ENCODE measurements at regions not wholly inside any gene's neighbourhood (a gene's known extent, or its start where the extent isn't known, plus 50 kb on each side); places are given as distances from the start of the nearest gene placed in this dataset.
"Not testable (repeated sequence)": the region's sequence is repeated elsewhere in the genome, so short reads cannot be mapped to it uniquely, and the experiment has no call there.

- TF ChIP-seq ZFX (IDR thresholded peaks at IDR 0.05; ENCODE audit: borderline replicate concordance): no peak
- no peak overlapping the region for H3K27ac ChIP-seq
Observed at GRCh38 chr3:87549208-87549607, 272.8 kb upstream of the POU1F1 start.

GRCh38 chr3:87548271-87548670 lies 271.9 kb upstream of the POU1F1 start:
- no peak for TF ChIP-seq ZFX (IDR thresholded peaks at IDR 0.05; ENCODE audit: borderline replicate concordance)
- TF ChIP-seq CTCF (IDR thresholded peaks at IDR 0.05): no peak
- H3K27ac ChIP-seq: no peak overlapping the region

- no peak overlapping the region for H3K27ac ChIP-seq
- TF ChIP-seq CTCF (IDR thresholded peaks at IDR 0.05) (no peak), ZFX (IDR thresholded peaks at IDR 0.05; ENCODE audit: borderline replicate concordance) (no peak)
Observed at GRCh38 chr3:87546216-87546615, 269.8 kb upstream of the POU1F1 start.

DNA sequence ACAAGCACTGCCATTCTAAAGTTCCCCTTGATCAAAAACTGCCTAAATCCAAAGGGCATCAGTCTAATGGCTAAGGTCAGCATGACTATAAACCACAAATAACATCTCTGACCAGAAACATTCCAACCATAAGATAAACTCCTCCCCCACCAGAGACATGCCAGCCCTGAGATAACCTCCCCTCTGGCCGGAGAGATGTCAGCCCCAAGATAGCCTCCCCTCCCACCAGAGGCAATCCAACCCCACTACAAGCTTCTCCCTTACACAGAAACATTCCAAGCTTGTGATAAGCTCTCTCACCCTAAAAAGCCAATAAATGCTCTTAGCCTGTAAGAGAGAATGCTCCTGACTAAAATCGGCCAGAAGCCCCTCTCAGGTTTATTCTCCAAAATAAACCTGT lies 267.0 kb upstream of the POU1F1 start:
- not testable (repeated sequence) for H3K27ac ChIP-seq

- TF ChIP-seq CTCF (IDR thresholded peaks at IDR 0.05) (no peak), ZFX (IDR thresholded peaks at IDR 0.05; ENCODE audit: borderline replicate concordance) (no peak)
- no peak overlapping the region for H3K27ac ChIP-seq
Observed at GRCh38 chr3:87541723-87542122, 265.3 kb upstream of the POU1F1 start.

DNA sequence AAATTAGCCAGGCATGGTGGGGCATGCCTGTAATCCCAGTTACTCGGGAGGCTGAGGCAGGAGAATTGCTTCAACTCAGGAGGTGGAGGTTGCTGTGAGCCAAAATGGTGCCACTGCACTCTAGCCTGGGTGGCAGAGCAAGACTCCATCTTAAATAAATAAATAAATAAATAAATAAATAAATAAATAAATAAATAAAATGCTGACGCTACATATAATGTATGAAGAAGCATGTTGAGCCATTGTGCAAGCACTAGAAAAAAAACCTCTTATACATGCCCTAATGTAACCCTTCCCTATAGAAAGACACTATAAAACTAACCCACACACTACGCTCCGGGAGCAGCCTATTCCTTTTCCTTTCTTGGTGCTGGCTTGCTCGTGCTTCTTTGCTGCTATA lies 262.3 kb upstream of the POU1F1 start:
- H3K27ac ChIP-seq: not testable (repeated sequence)

- TF ChIP-seq ZFX (IDR thresholded peaks at IDR 0.05; ENCODE audit: borderline replicate concordance) (no peak), CTCF (IDR thresholded peaks at IDR 0.05) (no peak)
- no peak overlapping the region for H3K27ac ChIP-seq
Observed at GRCh38 chr3:87509401-87509800, 233.0 kb upstream of the POU1F1 start.

GRCh38 chr3:87508921-87509320 lies 232.5 kb upstream of the POU1F1 start:
- H3K27ac ChIP-seq: no peak overlapping the region
- TF ChIP-seq CTCF (IDR thresholded peaks at IDR 0.05) (no peak), ZFX (IDR thresholded peaks at IDR 0.05; ENCODE audit: borderline replicate concordance) (no peak)

- TF ChIP-seq ZFX (IDR thresholded peaks at IDR 0.05; ENCODE audit: borderline replicate concordance) (no peak), CTCF (IDR thresholded peaks at IDR 0.05) (no peak)
- no peak overlapping the region for H3K27ac ChIP-seq
Observed at GRCh38 chr3:87507753-87508152, 231.4 kb upstream of the POU1F1 start.
